DOHH2 (cell line): ENCODE measurements at regions not wholly inside any gene's neighbourhood (a gene's known extent, or its start where the extent isn't known, plus 50 kb on each side); places are given as distances from the start of the nearest gene placed in this dataset.

Experiments
- H3F3A ChIP-seq: fragments of 200-600 bp; sonication (generic), shearing (Covaris generic); 2 replicates; pipeline ENCODE4 v1.6.0; 2016; ENCODE audit warnings: antibody characterized with exemption, mild to moderate bottlenecking; ENCODE audit not compliant: control insufficient read depth, insufficient read depth
- H3K27ac ChIP-seq: fragments of 200-600 bp; sonication (generic); 2 replicates; pipeline ENCODE4 v1.5.1; 2014; ENCODE audit warnings: low read depth, mild to moderate bottlenecking, low read length, moderate library complexity
- H3K27me3 ChIP-seq: fragments of 200-600 bp; sonication (generic); 2 replicates; pipeline ENCODE4 v1.6.1; 2014; ENCODE audit warnings: mild to moderate bottlenecking, low read length, mixed read lengths; ENCODE audit not compliant: control insufficient read depth
- H3K36me3 ChIP-seq: fragments of 200-600 bp; sonication (generic); 2 replicates; pipeline ENCODE4 v1.6.1; 2014; ENCODE audit warnings: mild to moderate bottlenecking, low read length, moderate library complexity, mixed read lengths; ENCODE audit not compliant: control insufficient read depth
- H3K4me1 ChIP-seq: fragments of 200-600 bp; sonication (generic); 2 replicates; pipeline ENCODE4 v1.6.1; 2014; ENCODE audit warnings: mild to moderate bottlenecking, low read length, mixed read lengths; ENCODE audit not compliant: control insufficient read depth
- H3K4me2 ChIP-seq: fragments of 200-600 bp; sonication (generic); 2 replicates; pipeline ENCODE4 v1.6.0; 2014; ENCODE audit warnings: mild to moderate bottlenecking, low read length, moderate library complexity
- H3K4me3 ChIP-seq: fragments of 200-600 bp; sonication (generic); 2 replicates; pipeline ENCODE4 v1.5.1; 2014; ENCODE audit warnings: mild to moderate bottlenecking, low read length, mixed read lengths
- H3K79me2 ChIP-seq: fragments of 200-600 bp; sonication (generic); 2 replicates; pipeline ENCODE4 v1.6.1; 2014; ENCODE audit warnings: mild to moderate bottlenecking, low read length, mixed read lengths; ENCODE audit not compliant: control insufficient read depth
- H3K9me2 ChIP-seq: fragments of 200-600 bp; sonication (generic); replicated peaks from 2 replicates; pipeline ENCODE4 v1.6.1; 2014; ENCODE audit warnings: mild to moderate bottlenecking, low read length, mixed read lengths; ENCODE audit not compliant: control insufficient read depth
- H3K9me3 ChIP-seq: fragments of 200-600 bp; sonication (generic); 2 replicates; pipeline ENCODE4 v1.6.1; 2014; ENCODE audit warnings: antibody characterized with exemption, low read length, mixed read lengths; ENCODE audit not compliant: control insufficient read depth, insufficient read depth
- H4K20me1 ChIP-seq: fragments of 200-600 bp; sonication (generic); 2 replicates; pipeline ENCODE4 v1.6.0; 2014; ENCODE audit warnings: low read depth, mild to moderate bottlenecking, antibody characterized with exemption, low read length, moderate library complexity; ENCODE audit not compliant: control insufficient read depth, insufficient read depth
- EZH2phosphoT487 ChIP-seq: fragments of 200-600 bp; sonication (generic); IDR thresholded peaks from 2 replicates; pipeline ENCODE4 v1.6.1; 2017; ENCODE audit warnings: borderline replicate concordance, mild to moderate bottlenecking, antibody characterized with exemption, low read length, moderate library complexity, mixed read lengths
- TF ChIP-seq, protein P1 (sequence below): fragments of 200-600 bp; sonication (generic); IDR thresholded peaks from one replicate; pipeline ENCODE4 v1.5.1; 2014; ENCODE audit warnings: antibody characterized with exemption, mild to moderate bottlenecking, low read depth, low read length; ENCODE audit not compliant: poor library complexity, severe bottlenecking

DNA sequence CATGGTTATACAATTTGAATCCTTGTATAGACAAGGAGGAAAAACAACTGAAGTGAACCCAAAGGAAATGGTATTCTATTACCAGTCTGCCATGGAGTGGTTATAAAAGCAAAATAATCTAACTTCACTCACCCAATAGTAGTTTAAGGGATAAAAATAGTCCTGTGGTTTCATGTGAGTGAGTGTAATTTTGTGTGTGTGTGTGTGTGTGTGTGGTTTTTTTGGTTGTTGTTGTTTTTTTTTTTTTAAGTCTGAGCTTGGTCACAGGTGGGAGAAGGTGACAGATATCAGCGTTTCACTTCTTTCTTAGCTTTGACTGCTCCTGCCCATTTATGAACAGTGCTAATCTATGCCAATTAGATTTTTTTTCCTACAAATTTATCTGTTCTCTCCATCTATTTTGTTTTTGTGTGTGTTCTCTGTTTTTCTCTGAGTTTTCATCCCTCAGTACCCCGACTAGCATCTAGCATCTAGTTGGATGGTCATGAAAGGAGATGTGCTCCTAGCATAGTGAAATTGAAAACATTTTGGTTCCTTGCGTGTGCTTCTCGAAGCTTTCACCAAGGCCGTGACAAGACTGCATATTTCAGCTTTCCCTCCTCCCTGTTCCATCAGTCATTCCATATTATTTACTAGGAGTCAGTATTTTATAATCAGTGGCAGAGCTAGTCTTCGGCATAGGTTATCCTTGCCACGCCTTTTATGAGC, 200.1 kb upstream of the DTNA start:
- no peak overlapping the region for H3K4me3 ChIP-seq
- no peaks in the 10 kb centered on the region for H3K4me1 ChIP-seq
- H3K27me3 ChIP-seq = no peaks in the 10 kb centered on the region
- no peaks in the 10 kb centered on the region for H3F3A ChIP-seq
- TF ChIP-seq, protein P1, sequence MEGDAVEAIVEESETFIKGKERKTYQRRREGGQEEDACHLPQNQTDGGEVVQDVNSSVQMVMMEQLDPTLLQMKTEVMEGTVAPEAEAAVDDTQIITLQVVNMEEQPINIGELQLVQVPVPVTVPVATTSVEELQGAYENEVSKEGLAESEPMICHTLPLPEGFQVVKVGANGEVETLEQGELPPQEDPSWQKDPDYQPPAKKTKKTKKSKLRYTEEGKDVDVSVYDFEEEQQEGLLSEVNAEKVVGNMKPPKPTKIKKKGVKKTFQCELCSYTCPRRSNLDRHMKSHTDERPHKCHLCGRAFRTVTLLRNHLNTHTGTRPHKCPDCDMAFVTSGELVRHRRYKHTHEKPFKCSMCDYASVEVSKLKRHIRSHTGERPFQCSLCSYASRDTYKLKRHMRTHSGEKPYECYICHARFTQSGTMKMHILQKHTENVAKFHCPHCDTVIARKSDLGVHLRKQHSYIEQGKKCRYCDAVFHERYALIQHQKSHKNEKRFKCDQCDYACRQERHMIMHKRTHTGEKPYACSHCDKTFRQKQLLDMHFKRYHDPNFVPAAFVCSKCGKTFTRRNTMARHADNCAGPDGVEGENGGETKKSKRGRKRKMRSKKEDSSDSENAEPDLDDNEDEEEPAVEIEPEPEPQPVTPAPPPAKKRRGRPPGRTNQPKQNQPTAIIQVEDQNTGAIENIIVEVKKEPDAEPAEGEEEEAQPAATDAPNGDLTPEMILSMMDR = no peak
- TF ChIP-seq EZH2phosphoT487 = no peak
- H3K4me2 ChIP-seq = no peak overlapping the region
- H3K36me3 ChIP-seq = no peaks in the 10 kb centered on the region
- H3K9me3 ChIP-seq = no peaks in the 10 kb centered on the region; the same call in 1 of the 2 replicates
- no peaks in the 10 kb centered on the region for H4K20me1 ChIP-seq
- no peak overlapping the region for H3K27ac ChIP-seq
- H3K79me2 ChIP-seq = no peaks in the 10 kb centered on the region
- H3K9me2 ChIP-seq = no peaks in the 10 kb centered on the region

DNA sequence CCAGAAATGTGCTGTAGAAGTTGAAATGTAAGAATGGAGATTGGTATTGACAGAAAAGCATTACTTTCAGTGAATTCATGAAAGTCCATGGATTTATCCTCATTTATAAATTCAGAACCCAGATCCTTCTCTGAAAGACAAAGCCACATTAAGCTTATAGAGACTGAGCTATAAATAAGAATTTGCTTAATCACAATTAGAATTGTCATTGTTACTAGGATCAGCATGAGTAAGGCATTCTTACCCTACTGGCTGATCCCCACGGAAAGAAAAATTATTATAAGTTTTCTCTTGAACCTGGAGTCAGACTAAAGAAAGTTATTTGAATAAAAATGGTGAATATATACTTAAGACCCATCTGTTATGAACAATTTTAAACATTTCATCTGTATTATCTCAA, 199.2 kb upstream of the DTNA start:
- Histone ChIP-seq H3K4me2 (no peak overlapping the region), H3K9me2 (no peaks in the 10 kb centered on the region), H3F3A (no peaks in the 10 kb centered on the region), H3K9me3 (no peaks in the 10 kb centered on the region; the same call in 1 of the 2 replicates), H3K79me2 (no peaks in the 10 kb centered on the region), H3K27ac (no peak overlapping the region), H3K4me3 (no peak overlapping the region), H3K36me3 (no peaks in the 10 kb centered on the region), H4K20me1 (no peaks in the 10 kb centered on the region), H3K4me1 (no peaks in the 10 kb centered on the region), H3K27me3 (no peaks in the 10 kb centered on the region)
- TF ChIP-seq, protein P1 = no peak
- no peak for TF ChIP-seq EZH2phosphoT487

DNA sequence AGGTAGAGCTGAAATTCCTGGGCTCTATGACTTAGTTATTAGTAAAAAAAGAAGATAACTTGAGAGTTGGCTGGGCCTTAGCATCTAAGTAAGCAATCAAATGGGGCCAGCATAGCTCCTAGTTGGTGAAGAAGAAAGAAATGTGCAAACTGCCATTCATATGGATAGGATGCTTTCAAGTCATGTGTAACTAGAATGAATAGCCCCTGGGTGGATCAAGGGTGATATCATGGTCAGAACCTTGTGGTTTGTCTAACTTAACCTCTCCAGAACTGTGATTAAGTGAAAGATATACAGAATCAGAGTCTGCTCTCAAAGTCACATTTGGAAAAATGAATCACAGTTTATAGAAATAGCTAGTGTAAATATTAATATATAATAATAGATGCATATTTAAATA, 198.7 kb upstream of the DTNA start:
- Histone ChIP-seq H3K9me2 (no peaks in the 10 kb centered on the region), H3K27ac (no peak overlapping the region)

More for the DNA sequence above, 198.7 kb upstream of the DTNA start:
- Histone ChIP-seq H3K79me2 (no peaks in the 10 kb centered on the region), H3K4me1 (no peaks in the 10 kb centered on the region), H3K27me3 (no peaks in the 10 kb centered on the region), H3K4me3 (no peak overlapping the region), H3F3A (no peaks in the 10 kb centered on the region), H3K36me3 (no peaks in the 10 kb centered on the region), H3K4me2 (no peak overlapping the region), H3K9me3 (no peaks in the 10 kb centered on the region; the same call in 1 of the 2 replicates), H4K20me1 (no peaks in the 10 kb centered on the region)
- TF ChIP-seq, protein P1 = no peak
- TF ChIP-seq EZH2phosphoT487 = no peak
